Astrocyte of the spinal cord (primary cell): ENCODE measurements at regions not wholly inside any gene's neighbourhood (a gene's known extent, or its start where the extent isn't known, plus 50 kb on each side); places are given as distances from the start of the nearest gene placed in this dataset.
"Not testable (repeated sequence)": the region's sequence is repeated elsewhere in the genome, so short reads cannot be mapped to it uniquely, and the experiment has no call there.

Source experiments
- DNase-seq: peaks from one replicate; pipeline ENCODE4 v3.0.0; 2011; ENCODE audit warnings: low read depth, low spot score
- H3K4me3 ChIP-seq: 2 replicates; pipeline ENCODE4 v1.5.1; 2011; ENCODE audit warnings: low read depth, mild to moderate bottlenecking, low read length, moderate library complexity
- in situ Hi-C: cut with HindIII; loops from 2 replicates; pipeline ENCODE4 v1.10.0; 2017; ENCODE audit warnings: low sequenced_read_pairs
- TF ChIP-seq, protein P1 (sequence below): IDR thresholded peaks from 2 replicates; pipeline ENCODE4 v1.5.1; 2012; ENCODE audit warnings: low read depth, mild to moderate bottlenecking, low read length, inconsistent platforms

DNA sequence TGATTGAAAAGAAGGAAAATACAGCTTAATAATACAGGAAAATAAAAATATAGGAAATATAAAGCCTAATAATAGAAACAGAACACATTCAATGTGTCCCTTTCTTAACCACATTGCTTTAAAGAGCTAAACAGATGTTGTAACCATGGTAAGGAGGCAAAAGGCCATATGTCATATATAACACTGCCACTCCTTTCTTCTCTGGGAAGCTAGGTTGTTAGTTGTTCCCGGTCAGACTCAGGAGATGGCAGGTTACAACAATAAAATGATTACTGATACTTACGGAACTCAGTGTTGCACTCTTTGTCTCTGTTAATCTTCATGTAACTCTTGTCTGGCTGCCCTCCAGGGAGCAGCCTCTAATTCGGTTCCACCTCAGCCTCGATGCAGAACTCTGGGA is 134.7 kb upstream of the PGR start:
- DNase-seq: no peak
- TF ChIP-seq, protein P1, sequence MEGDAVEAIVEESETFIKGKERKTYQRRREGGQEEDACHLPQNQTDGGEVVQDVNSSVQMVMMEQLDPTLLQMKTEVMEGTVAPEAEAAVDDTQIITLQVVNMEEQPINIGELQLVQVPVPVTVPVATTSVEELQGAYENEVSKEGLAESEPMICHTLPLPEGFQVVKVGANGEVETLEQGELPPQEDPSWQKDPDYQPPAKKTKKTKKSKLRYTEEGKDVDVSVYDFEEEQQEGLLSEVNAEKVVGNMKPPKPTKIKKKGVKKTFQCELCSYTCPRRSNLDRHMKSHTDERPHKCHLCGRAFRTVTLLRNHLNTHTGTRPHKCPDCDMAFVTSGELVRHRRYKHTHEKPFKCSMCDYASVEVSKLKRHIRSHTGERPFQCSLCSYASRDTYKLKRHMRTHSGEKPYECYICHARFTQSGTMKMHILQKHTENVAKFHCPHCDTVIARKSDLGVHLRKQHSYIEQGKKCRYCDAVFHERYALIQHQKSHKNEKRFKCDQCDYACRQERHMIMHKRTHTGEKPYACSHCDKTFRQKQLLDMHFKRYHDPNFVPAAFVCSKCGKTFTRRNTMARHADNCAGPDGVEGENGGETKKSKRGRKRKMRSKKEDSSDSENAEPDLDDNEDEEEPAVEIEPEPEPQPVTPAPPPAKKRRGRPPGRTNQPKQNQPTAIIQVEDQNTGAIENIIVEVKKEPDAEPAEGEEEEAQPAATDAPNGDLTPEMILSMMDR: no peak
- in situ Hi-C loops: no loop called here
- no peak overlapping the region for H3K4me3 ChIP-seq

DNA sequence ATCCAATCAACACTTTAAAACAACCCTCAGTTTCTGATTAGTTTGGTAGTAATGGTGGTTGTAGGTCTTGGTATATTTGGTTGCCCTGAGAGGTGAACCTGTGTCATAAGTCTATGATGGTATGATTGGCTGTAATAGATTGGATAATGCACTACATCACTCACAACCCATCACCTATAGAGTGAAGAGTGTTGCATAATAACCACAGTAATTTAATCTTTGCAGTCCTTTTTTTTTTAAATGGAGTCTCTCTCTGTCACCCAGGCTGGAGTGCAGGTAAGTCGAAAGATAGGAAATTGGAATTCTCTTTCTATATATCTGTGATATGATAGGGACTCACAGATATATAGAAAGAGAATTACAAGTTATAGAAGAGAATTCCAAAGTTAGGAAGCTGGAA is 133.4 kb upstream of the PGR start:
- H3K4me3 ChIP-seq: no peak overlapping the region
- DNase-seq: no peak
- TF ChIP-seq, protein P1: no peak
- in situ Hi-C loops: no loop called here

DNA sequence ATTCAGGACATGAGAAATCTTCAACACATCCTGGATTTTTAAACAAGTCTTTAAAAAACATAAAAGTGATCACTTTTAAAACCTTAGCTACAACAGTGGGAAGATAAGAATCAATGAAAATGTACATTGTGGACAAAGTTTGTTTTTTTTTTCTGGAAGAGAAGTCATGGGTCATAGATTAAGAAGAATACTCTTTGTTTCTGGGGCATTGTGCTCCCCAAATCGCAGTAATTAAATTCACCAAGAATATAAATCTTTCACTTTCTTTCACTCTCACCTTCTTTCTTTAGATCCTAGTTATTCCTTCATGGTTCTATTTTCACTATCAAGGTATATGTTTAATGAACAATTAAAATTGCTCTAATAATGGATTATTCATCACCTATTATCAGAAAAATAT is 132.6 kb upstream of the PGR start:
- TF ChIP-seq, protein P1: no peak
- H3K4me3 ChIP-seq: no peak overlapping the region
- no peak for DNase-seq
- in situ Hi-C loops: no loop called here

DNA sequence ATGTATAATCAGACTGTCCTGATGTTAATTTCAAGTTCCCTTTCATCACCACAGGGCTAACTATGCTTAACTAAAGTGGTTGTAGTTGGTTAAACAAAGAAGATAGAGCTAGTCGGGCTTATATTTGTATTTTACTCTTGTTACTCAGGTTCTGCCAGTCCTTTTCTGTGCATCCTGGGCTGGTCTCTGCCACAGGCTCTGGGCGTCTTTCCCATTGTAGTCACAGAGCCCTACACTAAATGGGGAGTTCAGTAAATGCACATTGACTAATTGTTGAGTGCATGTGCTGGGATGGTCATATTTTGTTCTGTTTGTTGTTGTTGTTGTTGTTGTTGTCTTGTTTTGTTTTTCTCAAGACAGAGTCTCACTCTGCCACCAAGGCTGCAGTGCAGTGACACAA is 125.4 kb upstream of the PGR start:
- DNase-seq: no peak
- TF ChIP-seq, protein P1: no peak
- in situ Hi-C loops: no loop called here
- H3K4me3 ChIP-seq: no peak overlapping the region

DNA sequence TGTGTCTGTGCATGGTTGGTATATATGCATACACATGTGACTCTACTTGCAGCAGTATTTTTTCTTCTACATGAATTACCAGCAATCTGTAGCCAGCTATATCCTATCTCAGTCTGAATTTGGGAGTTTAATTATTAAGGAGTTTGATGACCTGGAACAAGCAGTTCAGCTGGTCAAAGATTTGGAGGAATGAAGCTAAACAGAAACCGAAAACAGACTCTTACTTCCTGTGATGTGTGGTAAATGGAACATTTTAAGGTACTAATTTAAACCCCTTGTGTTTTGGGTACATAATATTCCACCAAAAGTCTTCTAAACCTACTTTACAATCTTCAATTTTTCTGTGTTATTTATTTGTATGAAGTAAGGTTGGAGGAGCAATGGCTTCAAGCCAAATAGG is 124.4 kb upstream of the PGR start:
- TF ChIP-seq, protein P1: no peak
- H3K4me3 ChIP-seq: no peak overlapping the region
- DNase-seq: no peak
- in situ Hi-C loops: no loop called here

DNA sequence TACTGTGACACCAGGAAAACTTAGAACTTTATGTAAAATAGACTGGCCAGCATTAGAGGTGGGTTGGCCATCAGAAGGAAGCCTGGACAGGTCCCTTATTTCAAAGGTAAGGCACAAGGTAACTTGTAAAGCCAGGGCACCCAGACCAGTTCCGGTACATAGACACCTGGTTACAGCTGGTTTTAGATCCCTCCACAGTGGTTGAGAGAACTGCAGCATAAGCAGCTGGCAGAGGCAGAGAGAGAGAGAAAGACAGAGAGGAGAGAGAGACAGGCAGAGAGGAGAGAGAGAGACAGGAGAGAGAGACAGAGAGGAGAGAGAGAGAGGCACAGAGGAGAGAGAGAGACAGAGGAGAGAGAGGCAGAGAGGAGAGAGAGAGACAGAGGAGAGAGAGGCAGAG is 116.0 kb upstream of the PGR start:
- H3K4me3 ChIP-seq, in situ Hi-C loops, DNase-seq: not testable (repeated sequence)

DNA sequence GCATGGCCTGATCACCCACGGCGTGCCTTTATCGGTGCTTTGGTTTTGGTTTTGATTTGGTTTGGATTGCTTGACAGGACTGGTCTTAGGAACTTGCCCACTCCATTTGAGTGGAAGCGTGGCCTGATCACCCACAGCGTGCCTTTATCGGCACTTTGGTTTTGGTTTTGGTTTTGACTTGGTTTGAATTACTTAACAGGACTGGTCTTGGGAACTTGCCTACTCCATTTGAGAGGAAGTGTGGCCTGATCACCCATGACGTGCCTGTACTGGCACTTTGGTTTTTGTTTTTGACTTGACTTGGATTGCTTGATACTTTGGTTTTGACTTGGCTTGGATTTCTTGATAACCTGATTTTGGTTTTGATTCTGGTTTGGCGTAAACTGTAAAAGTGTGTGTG is 115.5 kb upstream of the PGR start:
- H3K4me3 ChIP-seq, in situ Hi-C loops, DNase-seq: not testable (repeated sequence)

DNA sequence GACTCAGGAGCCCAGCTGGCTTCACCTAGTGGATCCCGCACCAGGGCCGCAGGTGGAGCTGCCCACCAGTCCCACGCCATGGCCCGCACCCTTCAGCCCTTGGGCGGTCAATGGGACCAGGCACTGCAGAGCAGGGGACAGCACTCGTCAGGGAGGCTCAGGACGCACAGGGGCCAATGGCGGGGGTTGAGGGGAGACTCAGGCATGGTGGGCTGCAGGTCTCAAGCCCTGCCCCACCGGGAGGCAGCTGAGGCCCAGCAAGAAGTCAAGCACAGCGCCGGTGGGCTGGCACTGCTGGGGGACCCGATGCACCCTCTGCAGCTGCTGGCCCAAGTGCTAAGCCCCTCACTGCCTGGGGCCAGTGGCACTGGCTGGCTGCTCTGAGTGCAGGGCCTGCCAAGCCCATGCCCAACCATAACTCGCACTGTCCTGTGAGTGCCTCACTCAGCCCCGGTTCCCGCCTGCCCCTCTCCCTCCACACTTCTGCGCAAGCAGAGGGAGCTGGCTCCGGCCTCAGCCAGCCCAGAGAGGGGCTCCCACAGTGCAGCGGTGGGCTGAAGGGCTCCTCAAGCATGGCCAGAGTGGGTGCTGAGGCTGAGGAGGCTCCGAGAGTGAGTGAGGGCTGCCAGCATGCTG is 111.7 kb upstream of the PGR start:
- DNase-seq: no peak
- H3K4me3 ChIP-seq: no peak overlapping the region
- in situ Hi-C loops: no loop called here
- TF ChIP-seq, protein P1: no peak

DNA sequence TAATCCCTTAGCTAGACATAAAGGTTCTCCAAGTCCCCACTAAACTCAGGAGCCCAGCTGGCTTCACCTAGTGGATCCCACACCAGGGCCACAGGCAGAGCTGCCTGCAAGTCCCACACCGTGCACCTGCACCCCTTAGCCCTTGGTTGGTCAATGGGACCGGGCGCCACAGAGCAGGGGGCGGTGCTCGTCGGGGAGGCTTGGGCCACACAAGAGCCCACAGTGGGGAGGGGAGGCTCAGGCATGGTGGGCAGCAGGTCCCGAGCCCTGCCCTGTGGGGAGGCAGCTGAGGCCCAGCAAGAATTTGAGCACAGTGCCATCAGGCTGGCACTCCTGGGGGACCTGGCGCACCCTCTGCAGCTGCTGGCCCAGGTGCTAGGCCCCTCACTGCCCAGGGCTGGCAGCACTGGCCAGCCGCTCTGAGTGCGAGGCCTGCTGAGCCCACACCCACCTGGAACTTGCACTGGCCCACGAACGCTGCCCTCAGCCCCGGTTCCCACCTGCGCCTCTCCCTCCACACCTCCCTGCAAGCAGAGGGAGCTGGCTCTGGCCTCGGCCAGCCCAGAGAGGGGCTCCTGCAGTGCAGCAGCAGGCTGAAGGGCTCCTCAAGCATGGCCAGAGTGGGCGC is 101.7 kb upstream of the PGR start:
- DNase-seq, in situ Hi-C loops, H3K4me3 ChIP-seq: not testable (repeated sequence)
